HepG2 (cell line): ENCODE measurements at regions not wholly inside any gene's neighbourhood (a gene's known extent, or its start where the extent isn't known, plus 50 kb on each side); places are given as distances from the start of the nearest gene placed in this dataset.

Experiments used
- AHDC1 ChIP-seq: sonication (generic); formaldehyde crosslinking; IDR thresholded peaks from 2 replicates; pipeline ENCODE4 v1.5.1; 2020; ENCODE audit warnings: mild to moderate bottlenecking, missing genetic modification reagents, borderline replicate concordance
- ATF6 ChIP-seq: sonication (generic); formaldehyde crosslinking; conservative IDR thresholded peaks from 2 replicates; pipeline ENCODE4 v1.4.0; 2020; ENCODE audit warnings: missing genetic modification reagents
- BCL3 ChIP-seq: sonication (generic); formaldehyde crosslinking; IDR thresholded peaks from 2 replicates; pipeline ENCODE4 v1.5.1; 2020; ENCODE audit warnings: mild to moderate bottlenecking, missing genetic modification reagents, moderate library complexity
- BRF2 ChIP-seq: sonication (generic); formaldehyde crosslinking; IDR thresholded peaks from 2 replicates; pipeline ENCODE4 v1.8.1; 2022; ENCODE audit warnings: mild to moderate bottlenecking, missing genetic modification reagents
- GATA4 ChIP-seq: sonication (generic); IDR thresholded peaks from 2 replicates; pipeline ENCODE4 v1.6.1; 2016; ENCODE audit warnings: antibody characterized with exemption, low read depth, borderline replicate concordance
- HOXA5 ChIP-seq: sonication (generic); formaldehyde crosslinking; IDR thresholded peaks from 2 replicates; pipeline ENCODE4 v1.4.0; 2020; ENCODE audit warnings: missing genetic modification reagents
- PAF1 ChIP-seq: IDR thresholded peaks from 2 replicates; pipeline ENCODE4 v1.6.1; 2016; ENCODE audit warnings: missing genetic modification reagents, missing compliant biosample characterization
- RNF2 ChIP-seq: fragments of 450-650 bp; conservative IDR thresholded peaks from 2 replicates; pipeline ENCODE4 v1.6.1; 2016; ENCODE audit warnings: low read depth
- TRIM22 ChIP-seq: fragments of 450-650 bp; IDR thresholded peaks from 2 replicates; pipeline ENCODE4 v1.6.1; 2017
- ZNF503 ChIP-seq: sonication (generic); formaldehyde crosslinking; IDR thresholded peaks from 2 replicates; pipeline ENCODE4 v1.4.0; 2020; ENCODE audit warnings: missing genetic modification reagents
- ZNF547 ChIP-seq: sonication (generic); formaldehyde crosslinking; IDR thresholded peaks from 2 replicates; pipeline ENCODE4 v1.5.1; 2020; ENCODE audit warnings: mild to moderate bottlenecking, missing genetic modification reagents
- ZNF569 ChIP-seq: sonication (generic); formaldehyde crosslinking; IDR thresholded peaks from 2 replicates; pipeline ENCODE4 v1.5.0; 2020; ENCODE audit warnings: mild to moderate bottlenecking, missing genetic modification reagents, moderate library complexity, borderline replicate concordance
- ZNF607 ChIP-seq: sonication (generic); formaldehyde crosslinking; IDR thresholded peaks from 2 replicates; pipeline ENCODE4 v1.5.1; 2020; ENCODE audit warnings: missing genetic modification reagents, mild to moderate bottlenecking, borderline replicate concordance
- ZNF773 ChIP-seq: sonication (generic); formaldehyde crosslinking; IDR thresholded peaks from 2 replicates; pipeline ENCODE4 v1.4.0; 2020; ENCODE audit warnings: missing genetic modification reagents, borderline replicate concordance
- ZNF83 ChIP-seq: sonication (generic); formaldehyde crosslinking; IDR thresholded peaks from 2 replicates; pipeline ENCODE4 v1.4.0; 2020; ENCODE audit warnings: missing genetic modification reagents, mild to moderate bottlenecking, borderline replicate concordance

GRCh38 chr16:10297341-10298006, 88.4 kb upstream of the ATF7IP2 start (continued):
- TF ChIP-seq BCL3 (peak; percentile 84; the same call in 1 of the 2 replicates), ZNF773 (CRISPR knock-in tag) (no peak), RNF2 (0 out of 2 replicates have a peak, but pooled peaks have one; percentile 53), ZNF607 (no peak), PAF1 (CRISPR knock-in tag) (no peak), ZNF569 (CRISPR knock-in tag) (no peak), ZNF83 (no peak), ZNF547 (CRISPR knock-in tag) (no peak; the same call in 1 of the 2 replicates), ATF6 (no peak), TRIM22 (no peak), BRF2 (CRISPR knock-in tag) (no peak), AHDC1 (CRISPR knock-in tag) (no peak), HOXA5 (no peak), ZNF503 (no peak), GATA4 (no peak)
